ENCODE measurements at regions not wholly inside any gene's neighbourhood (a gene's known extent, or its start where the extent isn't known, plus 50 kb on each side); places are given as distances from the start of the nearest gene placed in this dataset.

DNA sequence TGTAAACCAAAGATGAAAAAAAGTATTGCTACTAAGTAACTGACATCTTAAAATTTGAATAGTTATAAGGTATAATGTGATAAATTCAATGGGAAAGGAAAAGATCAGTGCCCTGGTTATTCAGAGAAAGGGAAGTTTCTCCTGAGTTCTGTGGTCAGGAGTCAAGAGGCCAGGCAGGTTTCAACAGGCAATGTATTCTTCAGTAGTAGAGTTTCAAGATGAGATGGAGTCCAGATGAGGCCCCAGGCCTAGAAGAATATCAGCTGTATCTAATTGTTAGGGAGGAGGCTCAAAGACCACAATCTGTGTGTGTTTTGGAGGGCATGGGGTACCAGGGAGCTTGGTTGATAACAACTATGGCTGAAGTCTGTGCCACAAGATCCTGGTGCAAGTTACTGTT is 101.4 kb upstream of the DLX6 start:
- TF ChIP-seq CTCF (IDR thresholded peaks at IDR 0.05) (no peak), POLR2A (IDR thresholded peaks at IDR 0.05) (no peak)
